ENCODE measurements at regions not wholly inside any gene's neighbourhood (a gene's known extent, or its start where the extent isn't known, plus 50 kb on each side); places are given as distances from the start of the nearest gene placed in this dataset.

DNA sequence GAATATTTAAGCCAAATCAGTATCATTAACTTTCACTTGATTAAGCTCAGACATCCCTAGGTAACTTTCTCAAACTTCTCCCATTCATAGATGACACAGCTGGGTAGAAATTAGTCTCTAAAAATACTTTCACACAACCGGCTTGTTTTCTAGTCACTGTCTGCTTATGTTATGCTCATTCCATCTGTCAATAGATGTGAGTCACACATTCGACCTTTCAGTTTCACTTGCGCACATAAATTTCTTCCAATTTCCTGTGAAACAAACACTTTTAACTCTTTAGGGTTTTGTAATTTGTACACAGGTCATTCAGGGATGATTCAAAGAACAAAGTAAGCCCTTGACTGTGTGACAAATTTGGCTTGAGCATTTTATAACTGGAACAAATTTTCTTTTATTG is 723.0 kb downstream of the KCNA4 start:
- no peaks in the 10 kb centered on the region for H3K27me3 ChIP-seq (ENCODE audit: insufficient read depth, low read length)
- peak overlapping the region; percentile 70 for H2AFZ ChIP-seq (ENCODE audit: low read depth, low read length, poor library complexity, severe bottlenecking)
- peaks cover 5 to 12% of the 10 kb centered on the region in 2 experiments; a peak in 3 of 4 replicates for H3K4me1 ChIP-seq (ENCODE audit: control insufficient read depth in 1 of 2, insufficient read depth in 2 of 2, low read length in 2 of 2)
- no peak overlapping the region for H3K27ac ChIP-seq (ENCODE audit: low read depth, low read length)
- peak overlapping the region; percentile 57 for H3K4me2 ChIP-seq (ENCODE audit: low read length)
- peak; percentile 18 for DNase-seq (ENCODE audit: low read depth, low spot score)
- ATAC-seq: peak; percentile 63
- no peaks in the 10 kb centered on the region for H3K79me2 ChIP-seq (ENCODE audit: insufficient read depth, low read length)
- intact Hi-C loops (cut with micrococcal nuclease): no loop called here
- ChIA-PET RAD21 (ENCODE audit: low non-redundant PET in 1 of 2, low total read pairs in 2 of 2, uncharacterized antibody in 2 of 2, unreplicated experiment in 2 of 2) (no interaction called here), CTCF (no interaction called here), POLR2A (no interaction called here)
- no peaks in the 10 kb centered on the region for H3K36me3 ChIP-seq (ENCODE audit: control insufficient read depth in 1 of 2, insufficient read depth in 2 of 2, low read length in 2 of 2)
- H3K9me2 ChIP-seq (ENCODE audit: insufficient read depth): no peaks in the 10 kb centered on the region
- H3K4me3 ChIP-seq (replicated peaks in 1 of 2; ENCODE audit: low read depth in 1 of 2, low read length in 2 of 2): peak overlapping the region in 1 of 2 experiments; percentile 17; a peak in 2 of 4 replicates
- no peak overlapping the region for H3K9ac ChIP-seq (ENCODE audit: low read length)
- no TSS peak for BruUV-seq (replicated peaks)
- no peaks in the 10 kb centered on the region for H4K20me1 ChIP-seq (ENCODE audit: insufficient read depth)
- no peaks in the 10 kb centered on the region for H3K9me3 ChIP-seq (ENCODE audit: control insufficient read depth in 1 of 2, insufficient read depth in 1 of 2, low read depth in 1 of 2, low read length in 2 of 2)
- TF ChIP-seq, protein P1, sequence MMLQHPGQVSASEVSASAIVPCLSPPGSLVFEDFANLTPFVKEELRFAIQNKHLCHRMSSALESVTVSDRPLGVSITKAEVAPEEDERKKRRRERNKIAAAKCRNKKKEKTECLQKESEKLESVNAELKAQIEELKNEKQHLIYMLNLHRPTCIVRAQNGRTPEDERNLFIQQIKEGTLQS (IDR thresholded peaks at IDR 0.05): no peak
- TF ChIP-seq EGR1 (IDR thresholded peaks at IDR 0.05; ENCODE audit: low read depth) (no peak), SIN3A (IDR thresholded peaks at IDR 0.05; ENCODE audit: low read depth) (peak; percentile 60; the same call in 1 of the 2 replicates), CEBPB (IDR thresholded peaks at IDR 0.05; ENCODE audit: low read depth) (peak; percentile 39; the same call in 1 of the 2 replicates), ZNF274 (IDR thresholded peaks at IDR 0.05; ENCODE audit: low read depth, low read length) (no peak), ELF1 (IDR thresholded peaks at IDR 0.05; ENCODE audit: borderline replicate concordance, low read depth) (no peak), CBX3 (IDR thresholded peaks at IDR 0.05; ENCODE audit: low read depth) (peak; percentile 55; the same call in 1 of the 2 replicates), EZH2 (IDR thresholded peaks at IDR 0.05) (no peak), SP1 (IDR thresholded peaks at IDR 0.05; ENCODE audit: low read depth) (peak; percentile 46), ZFX (IDR thresholded peaks at IDR 0.05) (no peak), SRF (IDR thresholded peaks at IDR 0.05; ENCODE audit: low read depth) (0 out of 2 replicates have a peak, but pooled peaks have one; percentile 19), YY1 (IDR thresholded peaks at IDR 0.05; ENCODE audit: extremely low read depth, insufficient replicate concordance, low read depth, low read length) (no peak), FOSL1 (IDR thresholded peaks at IDR 0.05; ENCODE audit: low read depth) (peak; percentile 73), TCF7L2 (IDR thresholded peaks at IDR 0.05; ENCODE audit: borderline replicate concordance, extremely low read depth, insufficient read depth, insufficient read length) (peak; percentile 12), EZH2phosphoT487 (IDR thresholded peaks at IDR 0.05; ENCODE audit: borderline replicate concordance) (no peak), POLR2AphosphoS5 (IDR thresholded peaks at IDR 0.05; ENCODE audit: low read depth, low read length) (no peak), POLR2A (IDR thresholded peaks at IDR 0.05; ENCODE audit: borderline replicate concordance, extremely low read depth, insufficient read depth, insufficient read length) (no peak)
- TF ChIP-seq, protein P2, sequence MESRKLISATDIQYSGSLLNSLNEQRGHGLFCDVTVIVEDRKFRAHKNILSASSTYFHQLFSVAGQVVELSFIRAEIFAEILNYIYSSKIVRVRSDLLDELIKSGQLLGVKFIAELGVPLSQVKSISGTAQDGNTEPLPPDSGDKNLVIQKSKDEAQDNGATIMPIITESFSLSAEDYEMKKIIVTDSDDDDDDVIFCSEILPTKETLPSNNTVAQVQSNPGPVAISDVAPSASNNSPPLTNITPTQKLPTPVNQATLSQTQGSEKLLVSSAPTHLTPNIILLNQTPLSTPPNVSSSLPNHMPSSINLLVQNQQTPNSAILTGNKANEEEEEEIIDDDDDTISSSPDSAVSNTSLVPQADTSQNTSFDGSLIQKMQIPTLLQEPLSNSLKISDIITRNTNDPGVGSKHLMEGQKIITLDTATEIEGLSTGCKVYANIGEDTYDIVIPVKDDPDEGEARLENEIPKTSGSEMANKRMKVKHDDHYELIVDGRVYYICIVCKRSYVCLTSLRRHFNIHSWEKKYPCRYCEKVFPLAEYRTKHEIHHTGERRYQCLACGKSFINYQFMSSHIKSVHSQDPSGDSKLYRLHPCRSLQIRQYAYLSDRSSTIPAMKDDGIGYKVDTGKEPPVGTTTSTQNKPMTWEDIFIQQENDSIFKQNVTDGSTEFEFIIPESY (IDR thresholded peaks at IDR 0.05; ENCODE audit: extremely low read depth, insufficient replicate concordance, low read length): no peak
- TF ChIP-seq, protein P3, sequence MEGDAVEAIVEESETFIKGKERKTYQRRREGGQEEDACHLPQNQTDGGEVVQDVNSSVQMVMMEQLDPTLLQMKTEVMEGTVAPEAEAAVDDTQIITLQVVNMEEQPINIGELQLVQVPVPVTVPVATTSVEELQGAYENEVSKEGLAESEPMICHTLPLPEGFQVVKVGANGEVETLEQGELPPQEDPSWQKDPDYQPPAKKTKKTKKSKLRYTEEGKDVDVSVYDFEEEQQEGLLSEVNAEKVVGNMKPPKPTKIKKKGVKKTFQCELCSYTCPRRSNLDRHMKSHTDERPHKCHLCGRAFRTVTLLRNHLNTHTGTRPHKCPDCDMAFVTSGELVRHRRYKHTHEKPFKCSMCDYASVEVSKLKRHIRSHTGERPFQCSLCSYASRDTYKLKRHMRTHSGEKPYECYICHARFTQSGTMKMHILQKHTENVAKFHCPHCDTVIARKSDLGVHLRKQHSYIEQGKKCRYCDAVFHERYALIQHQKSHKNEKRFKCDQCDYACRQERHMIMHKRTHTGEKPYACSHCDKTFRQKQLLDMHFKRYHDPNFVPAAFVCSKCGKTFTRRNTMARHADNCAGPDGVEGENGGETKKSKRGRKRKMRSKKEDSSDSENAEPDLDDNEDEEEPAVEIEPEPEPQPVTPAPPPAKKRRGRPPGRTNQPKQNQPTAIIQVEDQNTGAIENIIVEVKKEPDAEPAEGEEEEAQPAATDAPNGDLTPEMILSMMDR (IDR thresholded peaks at IDR 0.05 in 2 of 3, conservative IDR thresholded peaks at IDR 0.05 in 1 of 3; ENCODE audit: borderline replicate concordance in 1 of 3, insufficient read depth in 1 of 3, low read depth in 2 of 3, low read length in 2 of 3): no peak
- TF ChIP-seq, protein P4, sequence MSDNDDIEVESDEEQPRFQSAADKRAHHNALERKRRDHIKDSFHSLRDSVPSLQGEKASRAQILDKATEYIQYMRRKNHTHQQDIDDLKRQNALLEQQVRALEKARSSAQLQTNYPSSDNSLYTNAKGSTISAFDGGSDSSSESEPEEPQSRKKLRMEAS (IDR thresholded peaks at IDR 0.05): 0 out of 2 replicates have a peak, but pooled peaks have one; percentile 13
- TF ChIP-seq, protein P5, sequence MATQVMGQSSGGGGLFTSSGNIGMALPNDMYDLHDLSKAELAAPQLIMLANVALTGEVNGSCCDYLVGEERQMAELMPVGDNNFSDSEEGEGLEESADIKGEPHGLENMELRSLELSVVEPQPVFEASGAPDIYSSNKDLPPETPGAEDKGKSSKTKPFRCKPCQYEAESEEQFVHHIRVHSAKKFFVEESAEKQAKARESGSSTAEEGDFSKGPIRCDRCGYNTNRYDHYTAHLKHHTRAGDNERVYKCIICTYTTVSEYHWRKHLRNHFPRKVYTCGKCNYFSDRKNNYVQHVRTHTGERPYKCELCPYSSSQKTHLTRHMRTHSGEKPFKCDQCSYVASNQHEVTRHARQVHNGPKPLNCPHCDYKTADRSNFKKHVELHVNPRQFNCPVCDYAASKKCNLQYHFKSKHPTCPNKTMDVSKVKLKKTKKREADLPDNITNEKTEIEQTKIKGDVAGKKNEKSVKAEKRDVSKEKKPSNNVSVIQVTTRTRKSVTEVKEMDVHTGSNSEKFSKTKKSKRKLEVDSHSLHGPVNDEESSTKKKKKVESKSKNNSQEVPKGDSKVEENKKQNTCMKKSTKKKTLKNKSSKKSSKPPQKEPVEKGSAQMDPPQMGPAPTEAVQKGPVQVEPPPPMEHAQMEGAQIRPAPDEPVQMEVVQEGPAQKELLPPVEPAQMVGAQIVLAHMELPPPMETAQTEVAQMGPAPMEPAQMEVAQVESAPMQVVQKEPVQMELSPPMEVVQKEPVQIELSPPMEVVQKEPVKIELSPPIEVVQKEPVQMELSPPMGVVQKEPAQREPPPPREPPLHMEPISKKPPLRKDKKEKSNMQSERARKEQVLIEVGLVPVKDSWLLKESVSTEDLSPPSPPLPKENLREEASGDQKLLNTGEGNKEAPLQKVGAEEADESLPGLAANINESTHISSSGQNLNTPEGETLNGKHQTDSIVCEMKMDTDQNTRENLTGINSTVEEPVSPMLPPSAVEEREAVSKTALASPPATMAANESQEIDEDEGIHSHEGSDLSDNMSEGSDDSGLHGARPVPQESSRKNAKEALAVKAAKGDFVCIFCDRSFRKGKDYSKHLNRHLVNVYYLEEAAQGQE (IDR thresholded peaks at IDR 0.05; ENCODE audit: low read depth): no peak
